ENCODE measurements at regions not wholly inside any gene's neighbourhood (a gene's known extent, or its start where the extent isn't known, plus 50 kb on each side); places are given as distances from the start of the nearest gene placed in this dataset.

- no peaks in the 10 kb centered on the region for H3K9me3 ChIP-seq
- H3K36me3 ChIP-seq = no peaks in the 10 kb centered on the region
- no peak overlapping the region for H3K4me3 ChIP-seq
- H3K4me1 ChIP-seq = no peaks in the 10 kb centered on the region
- intact Hi-C loops (cut with DNase I) = no loop called here
- 75 to 86% methylated on average over 3 of the region's 3 CpGs for WGBS, 2 donors
- no peaks in the 10 kb centered on the region for H3K27me3 ChIP-seq
- H3K27ac ChIP-seq = no peak overlapping the region
- no peak for DNase-seq
- TF ChIP-seq POLR2AphosphoS5 (IDR thresholded peaks at IDR 0.05) = no peak
These were observed 839.6 kb upstream of the ZEB2 start for GRCh38 chr2:145359561-145359960.

GRCh38 chr2:145356056-145356455, 836.1 kb upstream of the ZEB2 start:
- intact Hi-C loops (cut with DNase I) = no loop called here
- TF ChIP-seq POLR2AphosphoS5 (IDR thresholded peaks at IDR 0.05) (no peak), CTCF (IDR thresholded peaks at IDR 0.05) (no peak), EP300 (IDR thresholded peaks at IDR 0.05) (no peak), POLR2A (IDR thresholded peaks at IDR 0.05) (no peak)
- no peak overlapping the region for H3K4me3 ChIP-seq
- H3K27ac ChIP-seq = no peak overlapping the region
- no peaks in the 10 kb centered on the region for H3K36me3 ChIP-seq
- no peaks in the 10 kb centered on the region for H3K9me3 ChIP-seq
- no peaks in the 10 kb centered on the region for H3K4me1 ChIP-seq
- no peak for DNase-seq
- H3K27me3 ChIP-seq = no peaks in the 10 kb centered on the region

DNA sequence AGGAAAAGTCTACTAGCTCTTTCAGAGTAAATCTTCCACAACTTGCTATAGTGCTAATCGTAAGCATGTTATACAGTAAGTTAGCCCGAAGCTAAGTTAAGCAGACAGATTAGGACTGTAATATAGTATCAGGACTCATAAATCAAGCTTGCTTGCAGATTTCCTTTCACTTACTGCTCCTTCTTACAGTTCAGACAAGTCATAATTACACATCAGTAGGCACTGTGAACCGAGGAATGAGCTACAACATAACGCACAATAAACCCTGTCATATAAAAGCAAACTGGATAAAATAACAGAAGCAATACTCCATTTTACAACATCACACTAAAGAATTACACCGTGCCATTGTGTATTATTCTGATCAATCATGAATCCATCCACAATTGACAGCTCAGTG, 832.6 kb upstream of the ZEB2 start:
- Histone ChIP-seq H3K36me3 (no peaks in the 10 kb centered on the region), H3K27me3 (no peaks in the 10 kb centered on the region), H3K4me3 (no peak overlapping the region), H3K4me1 (no peaks in the 10 kb centered on the region), H3K27ac (no peak overlapping the region), H3K9me3 (no peaks in the 10 kb centered on the region)
- no peak for TF ChIP-seq CTCF (IDR thresholded peaks at IDR 0.05)
- TF ChIP-seq EP300 (IDR thresholded peaks at IDR 0.05) = no peak
- no peak for TF ChIP-seq POLR2AphosphoS5 (IDR thresholded peaks at IDR 0.05)
- TF ChIP-seq POLR2A (IDR thresholded peaks at IDR 0.05) = no peak
- intact Hi-C loops (cut with DNase I) = no loop called here
- DNase-seq = no peak
- WGBS, 2 donors = 24 to 73% methylated on average over 5 of the region's 5 CpGs

DNA sequence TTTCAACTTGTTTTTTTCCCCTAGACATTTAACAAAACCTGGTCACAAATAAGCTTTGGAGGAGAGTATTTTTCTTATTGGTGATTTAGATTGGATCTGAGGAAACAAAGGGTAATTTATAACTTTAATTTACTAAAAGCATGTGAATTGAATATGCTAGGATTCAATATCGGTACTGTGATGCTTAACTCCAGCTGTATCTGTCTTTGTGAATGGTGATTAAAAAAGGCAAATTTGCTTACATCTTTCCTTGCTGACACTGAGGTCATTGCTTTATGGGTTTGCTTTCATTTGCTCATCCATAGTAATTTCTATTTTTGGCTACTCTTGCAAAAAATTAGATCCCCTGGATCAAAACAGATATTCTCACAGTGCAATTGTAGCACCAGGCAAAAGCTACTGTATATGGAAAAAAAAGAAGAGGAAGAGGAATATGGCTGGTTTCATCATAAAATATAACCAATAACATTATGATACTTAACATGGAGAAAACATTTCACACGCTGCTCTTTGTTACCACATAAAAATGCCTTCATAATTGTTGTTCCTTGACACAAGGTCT, 832.0 kb upstream of the ZEB2 start:
- Histone ChIP-seq H3K36me3 (no peaks in the 10 kb centered on the region), H3K27me3 (no peaks in the 10 kb centered on the region), H3K27ac (no peak overlapping the region), H3K4me1 (no peaks in the 10 kb centered on the region), H3K4me3 (no peak overlapping the region), H3K9me3 (no peaks in the 10 kb centered on the region)
- TF ChIP-seq EP300 (IDR thresholded peaks at IDR 0.05) (no peak), POLR2A (IDR thresholded peaks at IDR 0.05) (no peak), POLR2AphosphoS5 (IDR thresholded peaks at IDR 0.05) (no peak), CTCF (IDR thresholded peaks at IDR 0.05) (no peak)
- 56 to 83% methylated on average over 2 of the region's 2 CpGs for WGBS, 2 donors
- no peak for DNase-seq
- intact Hi-C loops (cut with DNase I) = no loop called here

- Histone ChIP-seq H3K27ac (no peak overlapping the region), H3K9me3 (no peaks in the 10 kb centered on the region), H3K27me3 (no peaks in the 10 kb centered on the region), H3K4me1 (no peaks in the 10 kb centered on the region), H3K36me3 (no peaks in the 10 kb centered on the region), H3K4me3 (no peak overlapping the region)
- no peak for DNase-seq
- TF ChIP-seq POLR2AphosphoS5 (IDR thresholded peaks at IDR 0.05) (no peak), EP300 (IDR thresholded peaks at IDR 0.05) (no peak), POLR2A (IDR thresholded peaks at IDR 0.05) (no peak), CTCF (IDR thresholded peaks at IDR 0.05) (no peak)
- WGBS, 2 donors = 82 to 84% methylated on average over 3 of the region's 3 CpGs
- intact Hi-C loops (cut with DNase I) = no loop called here
These were observed 830.1 kb upstream of the ZEB2 start for GRCh38 chr2:145350011-145350410.

Measured in sigmoid colon (tissue), 6 donors.